Keratinocyte (primary cell): ENCODE measurements at regions not wholly inside any gene's neighbourhood (a gene's known extent, or its start where the extent isn't known, plus 50 kb on each side); places are given as distances from the start of the nearest gene placed in this dataset.

Experiments
- DNase-seq: peaks from one replicate; pipeline ENCODE4 v3.0.0-alpha.2; 2011; ENCODE audit warnings: low read depth, missing footprints, low spot score
- FAIRE-seq: peaks from 2 replicates; lab custom pipeline; 2011; peaks lifted over from hg19 to GRCh38; lab: Jason Lieb, UNC
- H2AFZ ChIP-seq: 2 replicates; pipeline ENCODE4 v1.6.0; 2012; ENCODE audit warnings: low read length, control low read depth, inconsistent platforms; ENCODE audit not compliant: control insufficient read depth
- H3K27ac ChIP-seq: 2 replicates; pipeline ENCODE4 v1.5.1; 2011; ENCODE audit warnings: low read length; ENCODE audit not compliant: control insufficient read depth, insufficient read depth
- H3K27me3 ChIP-seq: 3 replicates; pipeline ENCODE4 v1.6.0; 2011; ENCODE audit warnings: low read length; ENCODE audit not compliant: control insufficient read depth, insufficient read depth; ENCODE audit errors: extremely low read depth
- H3K36me3 ChIP-seq, 2 experiments: 2 replicates in 1 of 2; 3 replicates in 1 of 2; pipeline ENCODE4 v1.5.1; 2011; ENCODE audit warnings: low read length in 2 of 2, mild to moderate bottlenecking in 1 of 2; ENCODE audit not compliant: control insufficient read depth in 2 of 2, insufficient read depth in 2 of 2; ENCODE audit errors: extremely low read depth in 1 of 2
- H3K4me1 ChIP-seq: 3 replicates; pipeline ENCODE4 v1.5.1; 2011; ENCODE audit warnings: low read length; ENCODE audit not compliant: control insufficient read depth, insufficient read depth; ENCODE audit errors: extremely low read depth
- H3K4me2 ChIP-seq: 3 replicates; pipeline ENCODE4 v1.6.0; 2011; ENCODE audit warnings: low read depth, low read length; ENCODE audit not compliant: control insufficient read depth, insufficient read depth; ENCODE audit errors: extremely low read depth
- H3K4me3 ChIP-seq, 3 experiments: fragments of 200-600 bp in 1 of 3; sonication (generic) in 1 of 3; 2 replicates in 2 of 3; 3 replicates in 1 of 3; pipeline ENCODE4 v1.5.1; 2011 to 2016; ENCODE audit warnings: low read length in 3 of 3, mild to moderate bottlenecking in 3 of 3, control low read depth in 2 of 3, inconsistent platforms in 1 of 3, low read depth in 1 of 3, mixed read lengths in 1 of 3, mixed run types in 1 of 3, moderate library complexity in 1 of 3; ENCODE audit not compliant: control insufficient read depth in 2 of 3, insufficient read depth in 2 of 3; ENCODE audit errors: extremely low read depth in 1 of 3
- H3K79me2 ChIP-seq: 2 replicates; pipeline ENCODE4 v1.6.0; 2012; ENCODE audit warnings: low read length; ENCODE audit not compliant: control insufficient read depth, insufficient read depth
- H3K9ac ChIP-seq: 3 replicates; pipeline ENCODE4 v1.6.0; 2011; ENCODE audit warnings: low read length; ENCODE audit not compliant: control insufficient read depth, insufficient read depth; ENCODE audit errors: extremely low read depth
- H3K9me1 ChIP-seq: 3 replicates; pipeline ENCODE4 v1.6.0; 2011; ENCODE audit warnings: low read length; ENCODE audit not compliant: control insufficient read depth, insufficient read depth; ENCODE audit errors: extremely low read depth
- H3K9me3 ChIP-seq: 2 replicates; pipeline ENCODE4 v1.5.1; 2012; ENCODE audit warnings: low read depth, low read length; ENCODE audit not compliant: control insufficient read depth
- H4K20me1 ChIP-seq: 3 replicates; pipeline ENCODE4 v1.6.0; 2011; ENCODE audit warnings: low read length; ENCODE audit not compliant: control insufficient read depth, insufficient read depth; ENCODE audit errors: extremely low read depth
- EZH2 ChIP-seq: IDR thresholded peaks from one replicate; pipeline ENCODE4 v1.6.1; 2012; ENCODE audit warnings: inconsistent platforms, mild to moderate bottlenecking, low read length, moderate library complexity
- dilution Hi-C: fragments of 300-500 bp; cut with MboI; formaldehyde crosslinking; loops from one replicate; pipeline ENCODE4 v1.7.0; 2020; ENCODE audit warnings: low sequenced_read_pairs; ENCODE audit not compliant: extremely low pct_ligation_motif_present
- TF ChIP-seq, protein P1 (sequence below), 3 experiments: IDR thresholded peaks in 1 of 3; conservative IDR thresholded peaks in 1 of 3; optimal IDR thresholded peaks in 1 of 3; 2 replicates in 2 of 3; 3 replicates in 1 of 3; pipeline versions ENCODE3 to v1.5.1; 2011; ENCODE audit warnings: low read length in 3 of 3, mild to moderate bottlenecking in 3 of 3, moderate library complexity in 2 of 3, control low read depth in 1 of 3, inconsistent platforms in 1 of 3; ENCODE audit not compliant: insufficient read depth in 2 of 3; ENCODE audit errors: extremely low read depth in 1 of 3

DNA sequence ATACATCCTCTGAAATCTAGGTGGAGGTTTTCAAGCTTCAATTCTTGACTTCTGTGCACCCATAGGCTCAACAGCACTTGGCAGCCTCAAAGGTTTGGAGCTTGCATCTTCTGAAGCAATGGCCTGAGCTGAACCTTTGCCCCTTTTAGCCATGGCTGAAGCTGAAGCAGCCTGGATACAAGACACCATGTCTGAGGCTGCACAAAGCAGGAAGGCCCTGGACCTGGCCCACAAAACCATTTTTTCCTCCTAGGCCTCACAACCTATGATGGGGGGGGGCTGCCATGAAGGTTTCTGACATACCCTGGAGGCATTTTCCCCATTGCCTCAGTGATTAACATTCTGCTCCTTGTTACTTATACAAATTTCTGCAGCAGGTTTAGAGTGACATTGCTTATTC lies 173.3 kb upstream of the PRMT6 start:
- dilution Hi-C loops, result no loop called here

DNA sequence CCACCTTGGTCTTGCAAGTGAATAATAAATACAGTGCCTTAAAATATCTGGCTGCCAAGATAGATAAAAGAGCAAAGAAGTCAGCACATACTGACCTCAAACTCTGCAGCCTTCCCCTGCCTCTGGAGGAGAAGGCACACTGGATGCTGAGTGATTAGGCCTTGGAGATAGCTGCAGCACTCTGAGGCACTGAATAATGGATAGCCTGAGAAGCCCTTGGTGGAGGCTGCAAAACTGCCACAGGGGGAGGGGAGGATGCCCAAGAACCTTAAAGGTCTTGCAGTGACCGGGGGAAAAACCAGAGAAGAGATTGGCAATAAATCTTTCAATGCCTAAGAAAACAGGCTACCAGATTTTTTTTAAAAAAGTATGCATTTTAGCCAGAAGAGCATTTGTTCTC lies 167.4 kb upstream of the PRMT6 start:
- Histone ChIP-seq H3K9me3 (no peaks in the 10 kb centered on the region), H3K4me3 (no peak overlapping the region), H3K36me3 (no peaks in the 10 kb centered on the region), H3K27ac (no peak overlapping the region), H3K79me2 (no peaks in the 10 kb centered on the region), H2AFZ (no peak overlapping the region), H3K9me1 (no peaks in the 10 kb centered on the region), H3K4me2 (no peak overlapping the region), H4K20me1 (no peaks in the 10 kb centered on the region), H3K27me3 (no peaks in the 10 kb centered on the region), H3K9ac (no peak overlapping the region), H3K4me1 (no peaks in the 10 kb centered on the region)
- DNase-seq (no peak), FAIRE-seq (no peak)
- no peak for TF ChIP-seq EZH2
- dilution Hi-C loops, result no loop called here

More for the DNA sequence above, 173.3 kb upstream of the PRMT6 start:
- no peak overlapping the region for H3K9ac ChIP-seq
- TF ChIP-seq EZH2, result no peak
- TF ChIP-seq, protein P1, sequence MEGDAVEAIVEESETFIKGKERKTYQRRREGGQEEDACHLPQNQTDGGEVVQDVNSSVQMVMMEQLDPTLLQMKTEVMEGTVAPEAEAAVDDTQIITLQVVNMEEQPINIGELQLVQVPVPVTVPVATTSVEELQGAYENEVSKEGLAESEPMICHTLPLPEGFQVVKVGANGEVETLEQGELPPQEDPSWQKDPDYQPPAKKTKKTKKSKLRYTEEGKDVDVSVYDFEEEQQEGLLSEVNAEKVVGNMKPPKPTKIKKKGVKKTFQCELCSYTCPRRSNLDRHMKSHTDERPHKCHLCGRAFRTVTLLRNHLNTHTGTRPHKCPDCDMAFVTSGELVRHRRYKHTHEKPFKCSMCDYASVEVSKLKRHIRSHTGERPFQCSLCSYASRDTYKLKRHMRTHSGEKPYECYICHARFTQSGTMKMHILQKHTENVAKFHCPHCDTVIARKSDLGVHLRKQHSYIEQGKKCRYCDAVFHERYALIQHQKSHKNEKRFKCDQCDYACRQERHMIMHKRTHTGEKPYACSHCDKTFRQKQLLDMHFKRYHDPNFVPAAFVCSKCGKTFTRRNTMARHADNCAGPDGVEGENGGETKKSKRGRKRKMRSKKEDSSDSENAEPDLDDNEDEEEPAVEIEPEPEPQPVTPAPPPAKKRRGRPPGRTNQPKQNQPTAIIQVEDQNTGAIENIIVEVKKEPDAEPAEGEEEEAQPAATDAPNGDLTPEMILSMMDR (optimal IDR thresholded peaks at IDR 0.05 in 1 of 3, IDR thresholded peaks at IDR 0.05 in 1 of 3, conservative IDR thresholded peaks at IDR 0.05 in 1 of 3; ENCODE audit: extremely low read depth in 1 of 3, insufficient read depth in 2 of 3, low read length in 3 of 3), result no peak
- no peak for DNase-seq
- no peaks in the 10 kb centered on the region for H3K79me2 ChIP-seq
- H4K20me1 ChIP-seq, result no peaks in the 10 kb centered on the region
- H3K9me3 ChIP-seq, result no peaks in the 10 kb centered on the region
- no peak overlapping the region for H3K27ac ChIP-seq
- H3K27me3 ChIP-seq, result no peaks in the 10 kb centered on the region
- H3K4me2 ChIP-seq, result no peak overlapping the region
- FAIRE-seq, result no peak
- no peaks in the 10 kb centered on the region for H3K4me1 ChIP-seq
- no peak overlapping the region for H2AFZ ChIP-seq
- H3K36me3 ChIP-seq, result no peaks in the 10 kb centered on the region
- H3K4me3 ChIP-seq, result no peak overlapping the region
- H3K9me1 ChIP-seq, result no peaks in the 10 kb centered on the region

DNA sequence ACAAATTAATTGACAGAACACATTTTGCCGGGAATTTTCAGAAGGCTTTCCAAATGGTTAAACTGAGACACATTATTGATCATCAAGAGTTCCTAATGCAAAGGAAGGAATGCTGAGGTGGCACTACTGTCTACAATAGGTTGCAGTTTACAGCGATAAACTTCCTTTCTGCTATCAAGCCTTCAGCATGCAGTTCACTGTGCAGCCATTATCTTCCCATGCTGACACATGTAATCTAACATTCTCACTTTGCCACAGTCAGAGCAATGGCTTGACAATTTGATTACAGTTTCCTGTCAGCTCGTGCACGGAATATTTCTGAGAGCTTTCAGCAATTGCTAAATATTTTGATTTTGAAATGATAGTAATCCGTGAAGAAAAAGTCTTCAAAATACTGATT lies 166.9 kb upstream of the PRMT6 start:
- Histone ChIP-seq H3K4me1 (no peaks in the 10 kb centered on the region), H3K79me2 (no peaks in the 10 kb centered on the region), H4K20me1 (no peaks in the 10 kb centered on the region), H3K27ac (no peak overlapping the region), H3K27me3 (no peaks in the 10 kb centered on the region), H3K9ac (no peak overlapping the region), H2AFZ (no peak overlapping the region), H3K4me2 (no peak overlapping the region), H3K9me3 (no peaks in the 10 kb centered on the region), H3K9me1 (no peaks in the 10 kb centered on the region), H3K4me3 (no peak overlapping the region), H3K36me3 (no peaks in the 10 kb centered on the region)
- DNase-seq, result no peak
- dilution Hi-C loops, result no loop called here
- no peak for FAIRE-seq
- TF ChIP-seq, protein P1 (optimal IDR thresholded peaks at IDR 0.05 in 1 of 3, IDR thresholded peaks at IDR 0.05 in 1 of 3, conservative IDR thresholded peaks at IDR 0.05 in 1 of 3; ENCODE audit: extremely low read depth in 1 of 3, insufficient read depth in 2 of 3, low read length in 3 of 3), result no peak
- no peak for TF ChIP-seq EZH2
